ENCODE measurements at regions not wholly inside any gene's neighbourhood (a gene's known extent, or its start where the extent isn't known, plus 50 kb on each side); places are given as distances from the start of the nearest gene placed in this dataset.

- TF ChIP-seq CTCF (IDR thresholded peaks at IDR 0.05) (no peak), POLR2A (IDR thresholded peaks at IDR 0.05) (no peak)
These were observed 340.5 kb downstream of the TMEM121 start for GRCh38 chr14:105866841-105867321.
